Uterus (tissue), 2 donors: ENCODE measurements at regions not wholly inside any gene's neighbourhood (a gene's known extent, or its start where the extent isn't known, plus 50 kb on each side); places are given as distances from the start of the nearest gene placed in this dataset.

Source experiments
- CTCF ChIP-seq, 4 experiments: fragments of 200-600 bp in 2 of 4; fragments of 450-650 bp in 2 of 4; sonication (generic) in 2 of 4; IDR thresholded peaks; one replicate each; pipeline ENCODE4 v1.5.1; 2016 to 2019; ENCODE audit warnings: antibody characterized with exemption in 4 of 4, mild to moderate bottlenecking in 2 of 4, moderate library complexity in 1 of 4
- POLR2A ChIP-seq, 2 donors: fragments of 450-650 bp; IDR thresholded peaks; one replicate each; pipeline ENCODE4 v1.6.1; 2016; ENCODE audit warnings: antibody characterized with exemption in 2 of 2, mild to moderate bottlenecking in 1 of 2, moderate library complexity in 1 of 2

- TF ChIP-seq CTCF (IDR thresholded peaks at IDR 0.05) (no peak), POLR2A (IDR thresholded peaks at IDR 0.05) (no peak)
Measured at GRCh38 chr11:13209379-13209778, 68.2 kb upstream of the BMAL1 start.
